ENCODE measurements at regions not wholly inside any gene's neighbourhood (a gene's known extent, or its start where the extent isn't known, plus 50 kb on each side); places are given as distances from the start of the nearest gene placed in this dataset.
"Not testable (repeated sequence)": the region's sequence is repeated elsewhere in the genome, so short reads cannot be mapped to it uniquely, and the experiment has no call there.

- no peak for DNase-seq (ENCODE audit: low read depth)
Measured at GRCh38 chr10:9052767-9053166, 998.3 kb downstream of the GATA3 start.

GRCh38 chr10:9056521-9056920, 1002.0 kb downstream of the GATA3 start:
- no peak for DNase-seq (ENCODE audit: low read depth)

- not testable (repeated sequence) for DNase-seq (ENCODE audit: low read depth)
Measured at GRCh38 chr10:9057293-9057692, 1002.8 kb downstream of the GATA3 start.

GRCh38 chr10:9060314-9060713, 1005.8 kb downstream of the GATA3 start:
- DNase-seq (ENCODE audit: low read depth) = no peak

GRCh38 chr10:9061871-9062270, 1007.4 kb downstream of the GATA3 start:
- no peak for DNase-seq (ENCODE audit: low read depth)

GRCh38 chr10:9066152-9066551, 1011.7 kb downstream of the GATA3 start:
- no peak for DNase-seq (ENCODE audit: low read depth)

GRCh38 chr10:9068003-9068402, 1013.5 kb downstream of the GATA3 start:
- DNase-seq (ENCODE audit: low read depth) = no peak

- no peak for DNase-seq (ENCODE audit: low read depth)
Measured at GRCh38 chr10:9069136-9069535, 1014.6 kb downstream of the GATA3 start.

GRCh38 chr10:9075420-9075819, 1020.9 kb downstream of the GATA3 start:
- DNase-seq (ENCODE audit: low read depth) = no peak

GRCh38 chr10:9076066-9076465, 1021.6 kb downstream of the GATA3 start:
- no peak for DNase-seq (ENCODE audit: low read depth)

- DNase-seq (ENCODE audit: low read depth) = no peak
Measured at GRCh38 chr10:9081253-9081652, 1026.8 kb downstream of the GATA3 start.

GRCh38 chr10:9081961-9082360, 1027.5 kb downstream of the GATA3 start:
- no peak for DNase-seq (ENCODE audit: low read depth)

- DNase-seq (ENCODE audit: low read depth) = no peak
Measured at GRCh38 chr10:9091530-9092093, 1037.1 kb downstream of the GATA3 start.

GRCh38 chr10:9096288-9096687, 1041.8 kb downstream of the GATA3 start:
- no peak for DNase-seq (ENCODE audit: low read depth)

GRCh38 chr10:9097206-9097990, 1042.9 kb downstream of the GATA3 start:
- DNase-seq (ENCODE audit: low read depth) = no peak

GRCh38 chr10:9097991-9098306, 1043.5 kb downstream of the GATA3 start:
- DNase-seq (ENCODE audit: low read depth) = no peak

- no peak for DNase-seq (ENCODE audit: low read depth)
Measured at GRCh38 chr10:9102026-9102425, 1047.5 kb downstream of the GATA3 start.

GRCh38 chr10:9103301-9103700, 1048.8 kb downstream of the GATA3 start:
- no peak for DNase-seq (ENCODE audit: low read depth)

- DNase-seq (ENCODE audit: low read depth) = no peak
Measured at GRCh38 chr10:9111976-9112375, 1057.5 kb downstream of the GATA3 start.

GRCh38 chr10:9126728-9127127, 1072.2 kb downstream of the GATA3 start:
- no peak for DNase-seq (ENCODE audit: low read depth)

- DNase-seq (ENCODE audit: low read depth) = no peak
Measured at GRCh38 chr10:9137368-9137767, 1082.9 kb downstream of the GATA3 start.

GRCh38 chr10:9138829-9139228, 1084.3 kb downstream of the GATA3 start:
- DNase-seq (ENCODE audit: low read depth) = not testable (repeated sequence)

GRCh38 chr10:9140373-9140772, 1085.9 kb downstream of the GATA3 start:
- no peak for DNase-seq (ENCODE audit: low read depth)

- no peak for DNase-seq (ENCODE audit: low read depth)
Measured at GRCh38 chr10:9147475-9147874, 1093.0 kb downstream of the GATA3 start.

Measured in ELR (cell line).